Karpas-422 (cell line): ENCODE measurements at regions not wholly inside any gene's neighbourhood (a gene's known extent, or its start where the extent isn't known, plus 50 kb on each side); places are given as distances from the start of the nearest gene placed in this dataset.
"Not testable (repeated sequence)": the region's sequence is repeated elsewhere in the genome, so short reads cannot be mapped to it uniquely, and the experiment has no call there.

Experiments
- DNase-seq: peaks from one replicate; pipeline ENCODE4 v3.0.0-alpha.2; 2015
- H2AFZ ChIP-seq: fragments of 200-600 bp; sonication (generic); 2 replicates; pipeline ENCODE4 v1.6.1; 2014; ENCODE audit warnings: antibody characterized with exemption, low read length, mixed read lengths
- H3K27ac ChIP-seq: fragments of 200-600 bp; sonication (generic); 2 replicates; pipeline ENCODE4 v1.5.1; 2014; ENCODE audit warnings: mild to moderate bottlenecking, low read length, moderate library complexity
- H3K27me3 ChIP-seq: fragments of 200-600 bp; sonication (generic); 2 replicates; pipeline ENCODE4 v1.6.1; 2014; ENCODE audit warnings: low read length, mixed read lengths
- H3K36me3 ChIP-seq: fragments of 200-600 bp; sonication (generic); 2 replicates; pipeline ENCODE4 v1.6.1; 2014; ENCODE audit warnings: low read length, mixed read lengths; ENCODE audit not compliant: insufficient read depth
- H3K4me1 ChIP-seq: fragments of 200-600 bp; sonication (generic); 2 replicates; pipeline ENCODE4 v1.6.1; 2014; ENCODE audit warnings: mild to moderate bottlenecking, low read length, mixed read lengths
- H3K4me2 ChIP-seq: fragments of 200-600 bp; sonication (generic); 2 replicates; pipeline ENCODE4 v1.6.1; 2014; ENCODE audit warnings: low read length, low read depth, mild to moderate bottlenecking; ENCODE audit not compliant: poor library complexity, severe bottlenecking
- H3K4me3 ChIP-seq: fragments of 200-600 bp; sonication (generic); 2 replicates; pipeline ENCODE4 v1.5.1; 2014; ENCODE audit warnings: mild to moderate bottlenecking, antibody characterized with exemption, low read length, mixed read lengths
- H3K79me2 ChIP-seq: fragments of 200-600 bp; sonication (generic); 2 replicates; pipeline ENCODE4 v1.6.1; 2014; ENCODE audit warnings: mild to moderate bottlenecking, low read length, mixed read lengths
- H3K9ac ChIP-seq: fragments of 200-600 bp; sonication (generic); 2 replicates; pipeline ENCODE4 v1.6.0; 2014; ENCODE audit warnings: low read length
- H3K9me2 ChIP-seq: fragments of 200-600 bp; sonication (generic), shearing (Covaris generic); replicated peaks from 2 replicates; pipeline ENCODE4 v1.6.0; 2014; ENCODE audit warnings: mild to moderate bottlenecking, low read length, moderate library complexity; ENCODE audit not compliant: insufficient read depth
- H3K9me3 ChIP-seq: fragments of 300-700, 200-600 bp; sonication (generic); 2 replicates; pipeline ENCODE4 v1.6.1; 2014; ENCODE audit warnings: low read length, mixed read lengths
- H4K20me1 ChIP-seq: fragments of 200-600 bp; sonication (generic); 2 replicates; pipeline ENCODE4 v1.6.1; 2014; ENCODE audit warnings: mild to moderate bottlenecking, antibody characterized with exemption, low read length, low read depth; ENCODE audit not compliant: insufficient read depth

GRCh38 chr2:188785490-188785889 lies 188.7 kb upstream of the COL3A1 start:
- Histone ChIP-seq H4K20me1 (no peaks in the 10 kb centered on the region), H3K4me3 (no peak overlapping the region), H3K9me3 (no peaks in the 10 kb centered on the region; the same call in 1 of the 2 replicates), H2AFZ (no peak overlapping the region), H3K79me2 (no peaks in the 10 kb centered on the region), H3K9ac (no peak overlapping the region), H3K27ac (no peak overlapping the region), H3K27me3 (no peaks in the 10 kb centered on the region), H3K4me2 (no peak overlapping the region), H3K36me3 (no peaks in the 10 kb centered on the region), H3K9me2 (peaks cover 2% of the 10 kb centered on the region; the same call in 1 of the 2 replicates), H3K4me1 (no peaks in the 10 kb centered on the region)
- no peak for DNase-seq

- Histone ChIP-seq H3K9me2 (peaks cover 2% of the 10 kb centered on the region; the same call in 1 of the 2 replicates), H3K9me3 (no peaks in the 10 kb centered on the region; the same call in 1 of the 2 replicates), H3K27me3 (no peaks in the 10 kb centered on the region), H3K9ac (no peak overlapping the region), H4K20me1 (no peaks in the 10 kb centered on the region), H2AFZ (no peak overlapping the region), H3K27ac (no peak overlapping the region), H3K4me1 (no peaks in the 10 kb centered on the region), H3K79me2 (no peaks in the 10 kb centered on the region), H3K4me3 (no peak overlapping the region), H3K4me2 (no peak overlapping the region), H3K36me3 (no peaks in the 10 kb centered on the region)
- DNase-seq, result no peak
These were observed 187.8 kb upstream of the COL3A1 start for GRCh38 chr2:188786368-188786841.

- H3K79me2 ChIP-seq, result no peaks in the 10 kb centered on the region
- no peak overlapping the region for H3K9ac ChIP-seq
- no peaks in the 10 kb centered on the region; the same call in 1 of the 2 replicates for H3K9me3 ChIP-seq
- no peak overlapping the region for H3K27ac ChIP-seq
- no peaks in the 10 kb centered on the region for H3K36me3 ChIP-seq
- H3K4me1 ChIP-seq, result no peaks in the 10 kb centered on the region
- no peaks in the 10 kb centered on the region for H4K20me1 ChIP-seq
- no peak overlapping the region for H2AFZ ChIP-seq
- no peak overlapping the region for H3K4me2 ChIP-seq
- peaks cover 2% of the 10 kb centered on the region; the same call in 1 of the 2 replicates for H3K9me2 ChIP-seq
- no peak overlapping the region for H3K4me3 ChIP-seq
- H3K27me3 ChIP-seq, result no peaks in the 10 kb centered on the region
- DNase-seq, result no peak
These were observed 187.0 kb upstream of the COL3A1 start for GRCh38 chr2:188787021-188787657.

GRCh38 chr2:188787658-188788240 lies 186.4 kb upstream of the COL3A1 start:
- Histone ChIP-seq H3K36me3 (no peaks in the 10 kb centered on the region), H3K27ac (no peak overlapping the region), H3K27me3 (no peaks in the 10 kb centered on the region), H3K9me3 (no peaks in the 10 kb centered on the region; the same call in 1 of the 2 replicates), H3K9ac (no peak overlapping the region), H3K4me1 (no peaks in the 10 kb centered on the region), H3K79me2 (no peaks in the 10 kb centered on the region), H4K20me1 (no peaks in the 10 kb centered on the region), H3K4me3 (no peak overlapping the region), H3K9me2 (peaks cover 2% of the 10 kb centered on the region; the same call in 1 of the 2 replicates), H2AFZ (no peak overlapping the region), H3K4me2 (no peak overlapping the region)
- DNase-seq, result no peak

GRCh38 chr2:188788621-188789020 lies 185.6 kb upstream of the COL3A1 start:
- no peaks in the 10 kb centered on the region for H3K36me3 ChIP-seq
- H3K9me3 ChIP-seq, result no peaks in the 10 kb centered on the region; the same call in 1 of the 2 replicates
- no peak overlapping the region for H2AFZ ChIP-seq
- H3K4me3 ChIP-seq, result no peak overlapping the region
- DNase-seq, result no peak
- no peaks in the 10 kb centered on the region for H3K79me2 ChIP-seq
- H3K27ac ChIP-seq, result no peak overlapping the region
- peaks cover 2% of the 10 kb centered on the region; the same call in 1 of the 2 replicates for H3K9me2 ChIP-seq
- H3K4me2 ChIP-seq, result no peak overlapping the region
- H4K20me1 ChIP-seq, result no peaks in the 10 kb centered on the region
- no peaks in the 10 kb centered on the region for H3K4me1 ChIP-seq
- H3K9ac ChIP-seq, result no peak overlapping the region
- H3K27me3 ChIP-seq, result no peaks in the 10 kb centered on the region

GRCh38 chr2:188789951-188790350 lies 184.2 kb upstream of the COL3A1 start:
- no peaks in the 10 kb centered on the region for H3K36me3 ChIP-seq
- H3K4me1 ChIP-seq, result no peaks in the 10 kb centered on the region
- no peaks in the 10 kb centered on the region for H3K27me3 ChIP-seq
- no peak overlapping the region for H2AFZ ChIP-seq
- H3K79me2 ChIP-seq, result no peaks in the 10 kb centered on the region
- H3K9me2 ChIP-seq, result peaks cover 2% of the 10 kb centered on the region; the same call in 1 of the 2 replicates
- H3K27ac ChIP-seq, result no peak overlapping the region
- DNase-seq, result no peak
- no peak overlapping the region for H3K4me3 ChIP-seq
- no peaks in the 10 kb centered on the region for H4K20me1 ChIP-seq
- H3K9ac ChIP-seq, result no peak overlapping the region
- no peaks in the 10 kb centered on the region; the same call in 1 of the 2 replicates for H3K9me3 ChIP-seq
- H3K4me2 ChIP-seq, result no peak overlapping the region

GRCh38 chr2:188794453-188794852 lies 179.7 kb upstream of the COL3A1 start:
- H3K4me1 ChIP-seq, H3K9me3 ChIP-seq, H3K79me2 ChIP-seq, H3K9ac ChIP-seq, H3K9me2 ChIP-seq, H4K20me1 ChIP-seq, H3K4me2 ChIP-seq, H3K4me3 ChIP-seq, H3K27me3 ChIP-seq, H2AFZ ChIP-seq, H3K27ac ChIP-seq, DNase-seq, H3K36me3 ChIP-seq: not testable (repeated sequence)

- Histone ChIP-seq H3K27me3 (no peaks in the 10 kb centered on the region), H3K9ac (no peak overlapping the region), H3K27ac (no peak overlapping the region), H3K4me3 (no peak overlapping the region), H3K79me2 (no peaks in the 10 kb centered on the region), H3K4me1 (no peaks in the 10 kb centered on the region), H3K4me2 (no peak overlapping the region), H3K9me2 (no peaks in the 10 kb centered on the region), H4K20me1 (no peaks in the 10 kb centered on the region), H2AFZ (no peak overlapping the region), H3K36me3 (no peaks in the 10 kb centered on the region), H3K9me3 (peaks cover 3% of the 10 kb centered on the region; the same call in 1 of the 2 replicates)
- no peak for DNase-seq
These were observed 178.4 kb upstream of the COL3A1 start for GRCh38 chr2:188795762-188796161.
